ENCODE measurements at regions not wholly inside any gene's neighbourhood (a gene's known extent, or its start where the extent isn't known, plus 50 kb on each side); places are given as distances from the start of the nearest gene placed in this dataset.
"Not testable (repeated sequence)": the region's sequence is repeated elsewhere in the genome, so short reads cannot be mapped to it uniquely, and the experiment has no call there.

DNA sequence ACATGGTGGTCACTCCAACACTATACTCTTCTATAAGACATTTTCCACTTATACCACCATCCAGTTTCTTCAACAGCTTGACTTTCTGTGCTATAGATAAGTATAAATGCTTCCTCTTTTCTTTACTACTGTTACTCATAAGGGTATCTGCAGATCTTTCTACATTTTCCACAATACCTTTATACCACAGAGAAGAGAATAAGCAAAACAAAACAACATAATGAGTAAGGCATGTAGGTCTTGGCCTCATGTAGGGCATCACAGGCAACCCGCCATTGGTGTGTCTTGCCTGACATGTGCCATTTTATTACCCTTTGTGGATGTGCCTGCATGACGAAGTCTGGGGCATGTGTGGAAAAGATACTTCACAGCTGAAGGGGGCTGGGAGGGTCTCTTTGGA lies 265.3 kb upstream of the STARD13 start:
- DNase-seq (ENCODE audit: low read depth in 2 of 2) = no peak

GRCh38 chr13:33554919-33555791 lies 262.8 kb upstream of the RFC3 start:
- DNase-seq (ENCODE audit: low read depth in 2 of 2) = no peak

DNA sequence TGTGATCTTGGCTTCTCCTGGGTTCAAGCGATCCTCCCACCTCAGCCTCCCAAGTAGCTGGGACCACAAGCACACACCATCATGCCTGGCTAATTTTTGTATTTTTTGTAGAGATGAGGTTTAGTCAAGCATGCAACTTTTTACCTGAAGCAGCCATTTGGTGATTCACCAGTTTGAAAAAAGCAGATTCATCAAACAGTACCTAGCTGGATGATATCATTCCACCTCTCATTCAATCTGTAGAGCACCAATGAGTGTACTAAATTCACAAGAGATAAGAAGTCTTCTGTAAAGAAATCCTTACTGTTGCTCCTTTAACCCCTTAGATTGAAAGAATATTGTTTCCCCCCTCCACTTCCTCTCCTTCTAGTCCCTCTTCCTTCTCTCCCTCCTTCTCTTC lies 261.1 kb upstream of the RFC3 start:
- no peak for DNase-seq (ENCODE audit: low read depth in 2 of 2)

- DNase-seq (ENCODE audit: low read depth in 2 of 2) = no peak
Measured at GRCh38 chr13:33560726-33561125, 257.2 kb upstream of the RFC3 start.

GRCh38 chr13:33561627-33562026 lies 256.3 kb upstream of the RFC3 start:
- DNase-seq (ENCODE audit: low read depth in 2 of 2) = no peak

- DNase-seq (ENCODE audit: low read depth in 2 of 2) = no peak
Measured at GRCh38 chr13:33571618-33572017, 246.3 kb upstream of the RFC3 start.

DNA sequence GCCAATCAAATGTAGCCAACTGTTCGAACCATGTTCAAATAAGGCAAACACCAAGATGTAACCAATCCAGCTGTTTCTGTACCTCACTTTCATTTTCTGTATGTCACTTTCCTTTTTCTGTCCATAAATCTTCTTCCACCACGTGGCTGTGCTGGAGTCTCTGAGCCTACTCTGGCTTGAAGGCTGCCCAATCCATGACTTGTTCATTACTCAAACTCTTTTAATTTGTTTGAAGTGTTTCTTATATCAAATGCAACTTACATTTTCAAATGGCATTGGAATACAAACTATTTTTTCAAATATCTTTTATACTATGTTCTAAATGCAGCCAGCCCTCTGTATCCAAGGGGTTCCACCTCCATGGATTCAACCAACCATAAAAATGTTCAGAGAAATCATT lies 245.6 kb upstream of the RFC3 start:
- not testable (repeated sequence) for DNase-seq (ENCODE audit: low read depth in 2 of 2)

GRCh38 chr13:33575378-33575777 lies 242.6 kb upstream of the RFC3 start:
- no peak for DNase-seq (ENCODE audit: low read depth in 2 of 2)

DNA sequence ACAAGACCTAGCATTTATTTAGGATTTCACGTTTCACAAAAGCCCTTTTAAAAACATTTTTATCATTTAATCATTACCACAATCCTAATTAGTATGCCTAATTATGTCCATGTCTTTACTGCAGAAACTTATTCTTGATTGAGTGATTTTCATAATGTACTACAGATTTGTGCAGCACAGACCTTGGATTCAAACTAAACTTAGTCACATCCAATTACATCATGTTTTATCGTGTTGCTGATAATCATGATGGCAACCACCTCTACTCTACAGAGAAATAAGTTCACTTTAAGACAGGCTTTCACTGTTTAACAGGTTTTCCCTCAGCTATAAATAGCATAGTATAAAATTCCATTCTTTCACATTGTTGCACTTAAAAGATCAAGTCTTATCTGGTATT lies 240.9 kb upstream of the RFC3 start:
- DNase-seq (ENCODE audit: low read depth in 2 of 2) = no peak

GRCh38 chr13:33578786-33579185 lies 239.2 kb upstream of the RFC3 start:
- DNase-seq (ENCODE audit: low read depth in 2 of 2) = no peak

GRCh38 chr13:33582121-33582520 lies 235.8 kb upstream of the RFC3 start:
- DNase-seq (ENCODE audit: low read depth in 2 of 2) = no peak

GRCh38 chr13:33583398-33583797 lies 234.6 kb upstream of the RFC3 start:
- no peak for DNase-seq (ENCODE audit: low read depth in 2 of 2)

- no peak for DNase-seq (ENCODE audit: low read depth in 2 of 2)
Measured at GRCh38 chr13:33590936-33591335, 227.0 kb upstream of the RFC3 start.

DNA sequence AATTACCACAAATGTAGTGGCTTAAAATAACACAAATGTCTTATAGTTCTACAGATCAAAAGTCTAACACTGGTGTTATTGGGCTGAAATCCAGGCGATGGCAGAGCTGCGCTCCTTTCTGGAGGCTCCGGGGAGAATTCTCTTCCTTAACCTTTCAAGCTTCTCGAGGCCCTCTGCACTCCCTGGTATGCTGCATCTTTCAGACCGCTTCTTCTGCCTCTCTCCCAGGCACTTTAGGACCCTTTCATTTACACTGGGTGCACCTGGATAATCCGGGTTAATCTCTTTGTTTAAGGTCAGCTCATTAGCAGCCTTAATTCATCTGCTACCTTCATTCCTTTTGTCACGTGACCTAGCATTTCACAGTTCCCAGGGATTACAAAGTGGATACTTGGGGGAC lies 211.3 kb upstream of the RFC3 start:
- no peak for DNase-seq (ENCODE audit: low read depth in 2 of 2)

GRCh38 chr13:33610438-33611120 lies 207.4 kb upstream of the RFC3 start:
- peak; percentile 4 to 5 for DNase-seq (ENCODE audit: low read depth in 2 of 2)

DNA sequence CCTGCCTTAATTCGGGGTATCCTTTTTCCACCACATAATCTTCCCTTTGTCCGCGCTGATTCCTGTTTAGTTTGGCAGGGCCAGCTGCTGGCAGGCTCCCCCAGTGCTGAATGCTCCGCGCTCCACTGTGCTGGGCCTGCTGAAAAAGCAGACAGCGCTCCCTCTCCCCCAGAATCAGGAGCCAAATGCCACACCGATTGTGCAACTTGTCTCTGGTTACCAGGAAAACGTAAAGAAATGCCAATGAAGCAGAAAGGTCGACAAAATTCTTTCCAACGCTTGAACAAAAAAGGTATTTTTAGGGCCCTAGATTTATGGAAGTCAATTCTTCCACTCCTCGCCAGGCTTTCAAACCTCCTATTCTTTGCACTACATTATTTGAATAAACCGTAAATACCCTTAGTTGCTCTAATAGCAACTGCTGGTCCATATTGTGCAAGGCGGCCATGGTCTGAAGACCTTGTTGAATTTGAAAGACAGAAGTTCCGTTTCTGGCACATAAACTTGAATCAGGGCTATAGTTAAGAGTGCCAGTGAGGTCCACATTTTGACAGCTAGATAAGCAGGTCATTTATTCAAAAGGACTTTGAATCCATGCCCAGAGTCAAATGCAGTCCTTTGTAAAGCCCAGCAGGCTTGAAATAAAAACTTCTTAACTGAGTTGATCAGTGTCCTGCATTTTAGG lies 206.7 kb upstream of the RFC3 start:
- no peak for DNase-seq (ENCODE audit: low read depth in 2 of 2)

GRCh38 chr13:33612641-33613638 lies 205.0 kb upstream of the RFC3 start:
- no peak for DNase-seq (ENCODE audit: low read depth in 2 of 2)

GRCh38 chr13:33615436-33615835 lies 202.5 kb upstream of the RFC3 start:
- no peak for DNase-seq (ENCODE audit: low read depth in 2 of 2)

DNA sequence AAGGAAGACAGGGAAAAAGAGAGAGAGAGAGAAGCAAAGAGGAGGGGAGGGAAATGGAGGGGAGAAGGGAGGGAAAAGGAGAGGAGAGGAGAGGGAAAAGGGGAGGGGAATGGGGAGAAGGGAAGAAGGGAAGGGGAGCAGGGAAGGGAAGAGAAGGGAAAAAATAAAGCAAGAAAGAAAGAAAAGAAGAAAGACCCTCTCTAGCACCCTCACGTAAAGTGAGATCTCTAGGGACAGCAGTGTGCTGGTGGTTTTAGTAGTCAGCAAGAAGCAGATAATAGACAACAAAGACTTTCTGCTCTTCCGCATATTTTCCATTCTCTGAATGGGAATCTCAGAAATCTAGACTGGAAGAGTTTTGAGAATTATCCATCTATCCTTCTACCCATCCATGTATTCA lies 201.8 kb upstream of the RFC3 start:
- no peak for DNase-seq (ENCODE audit: low read depth in 2 of 2)

DNA sequence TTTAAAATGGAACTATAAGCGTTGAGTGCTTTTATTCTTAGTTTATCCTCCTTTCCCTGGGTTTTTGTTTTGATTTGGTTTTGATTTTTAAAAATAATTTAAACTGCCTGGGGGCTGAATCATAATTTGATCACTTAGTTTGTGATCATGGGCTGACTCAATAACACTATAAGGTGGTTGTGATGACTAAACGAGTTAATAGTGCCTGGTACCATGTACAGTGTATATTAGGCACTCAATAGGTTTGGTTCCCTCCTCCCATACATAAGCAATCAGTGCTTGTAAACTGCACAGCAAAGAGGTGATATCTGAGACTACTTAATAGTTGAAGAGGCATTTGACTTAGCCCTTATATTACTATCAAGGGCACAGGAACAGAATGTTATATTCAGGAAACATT lies 200.9 kb upstream of the RFC3 start:
- no peak for DNase-seq (ENCODE audit: low read depth in 2 of 2)

DNA sequence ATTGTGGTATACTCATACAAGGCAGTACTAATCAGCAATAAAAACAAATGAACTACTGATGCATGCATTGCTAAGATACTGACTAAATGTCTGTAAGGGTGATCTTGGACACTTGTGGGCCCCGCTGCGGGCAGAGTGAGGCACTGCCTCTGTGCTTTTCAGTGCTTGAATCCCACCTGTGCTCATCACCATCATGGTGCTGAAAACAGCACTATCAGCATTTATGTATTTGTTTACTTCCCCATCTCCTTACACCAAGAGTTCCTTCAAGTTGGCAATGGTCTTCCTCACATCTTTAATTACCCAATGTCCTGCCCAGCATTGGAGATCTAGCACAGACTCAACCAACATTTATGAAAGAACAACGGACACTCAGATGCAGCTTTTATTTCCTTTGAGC lies 193.7 kb upstream of the RFC3 start:
- DNase-seq (ENCODE audit: low read depth in 2 of 2) = no peak

- DNase-seq (ENCODE audit: low read depth in 2 of 2) = no peak
Measured at GRCh38 chr13:33624740-33625139, 193.2 kb upstream of the RFC3 start.
